ENCODE measurements at regions not wholly inside any gene's neighbourhood (a gene's known extent, or its start where the extent isn't known, plus 50 kb on each side); places are given as distances from the start of the nearest gene placed in this dataset.

- no peak overlapping the region for H4K91ac ChIP-seq (ENCODE audit: insufficient read length, low read depth, low read length)
Observed at GRCh38 chr9:115794921-115795475, 358.6 kb upstream of the PAPPA start.

More at GRCh38 chr9:115794921-115795475, 358.6 kb upstream of the PAPPA start:
- H3K79me1 ChIP-seq (ENCODE audit: insufficient read depth, low read depth, low read length, poor library complexity, severe bottlenecking), result no peaks in the 10 kb centered on the region
- no peak overlapping the region for H2BK5ac ChIP-seq (ENCODE audit: insufficient read length, low read length)
- H2BK12ac ChIP-seq (ENCODE audit: insufficient read length, low read depth, low read length), result no peak overlapping the region
- H3K9me3 ChIP-seq (ENCODE audit: control insufficient read depth, low read depth, low read length), result no peaks in the 10 kb centered on the region
- WGBS (ENCODE audit: extremely low coverage, insufficient read length, low lambda C conversion rate), result no CpG with 5 or more reads among the region's 1 CpG
- H2BK20ac ChIP-seq (ENCODE audit: low read depth, low read length, poor library complexity, severe bottlenecking), result no peak overlapping the region
- Mint-ChIP-seq H3K27ac (no peak overlapping the region), H3K4me1 (no peaks in the 10 kb centered on the region), H3K36me3 (ENCODE audit: insufficient read depth in 1 of 3, low read depth in 3 of 3) (peaks cover 0 to 4% (median 0%) of the 10 kb centered on the region in 3 experiments; a peak in 1 of 7 replicates), H3K9me3 (no peaks in the 10 kb centered on the region), H3K4me3 (no peak overlapping the region), H3K27me3 (ENCODE audit: low read depth) (no peaks in the 10 kb centered on the region)
- no peak overlapping the region for H3K18ac ChIP-seq (ENCODE audit: insufficient read length, low read depth, low read length)
- no peak overlapping the region for H2AFZ ChIP-seq (ENCODE audit: low read length)
- H3K56ac ChIP-seq (ENCODE audit: insufficient read length, low read depth, low read length), result no peak overlapping the region
- no peak overlapping the region for H2BK120ac ChIP-seq (ENCODE audit: low read depth, low read length, poor library complexity, severe bottlenecking)
- H3K27ac ChIP-seq (ENCODE audit: insufficient read length, low read depth, low read length), result no peak overlapping the region
- H3K27me3 ChIP-seq (ENCODE audit: insufficient read depth, low read length), result no peaks in the 10 kb centered on the region
- H4K5ac ChIP-seq (ENCODE audit: insufficient read length, low read depth, low read length), result no peak overlapping the region
- no peak overlapping the region for H3K14ac ChIP-seq (ENCODE audit: insufficient read depth, low read length)
- TF ChIP-seq, protein P1, sequence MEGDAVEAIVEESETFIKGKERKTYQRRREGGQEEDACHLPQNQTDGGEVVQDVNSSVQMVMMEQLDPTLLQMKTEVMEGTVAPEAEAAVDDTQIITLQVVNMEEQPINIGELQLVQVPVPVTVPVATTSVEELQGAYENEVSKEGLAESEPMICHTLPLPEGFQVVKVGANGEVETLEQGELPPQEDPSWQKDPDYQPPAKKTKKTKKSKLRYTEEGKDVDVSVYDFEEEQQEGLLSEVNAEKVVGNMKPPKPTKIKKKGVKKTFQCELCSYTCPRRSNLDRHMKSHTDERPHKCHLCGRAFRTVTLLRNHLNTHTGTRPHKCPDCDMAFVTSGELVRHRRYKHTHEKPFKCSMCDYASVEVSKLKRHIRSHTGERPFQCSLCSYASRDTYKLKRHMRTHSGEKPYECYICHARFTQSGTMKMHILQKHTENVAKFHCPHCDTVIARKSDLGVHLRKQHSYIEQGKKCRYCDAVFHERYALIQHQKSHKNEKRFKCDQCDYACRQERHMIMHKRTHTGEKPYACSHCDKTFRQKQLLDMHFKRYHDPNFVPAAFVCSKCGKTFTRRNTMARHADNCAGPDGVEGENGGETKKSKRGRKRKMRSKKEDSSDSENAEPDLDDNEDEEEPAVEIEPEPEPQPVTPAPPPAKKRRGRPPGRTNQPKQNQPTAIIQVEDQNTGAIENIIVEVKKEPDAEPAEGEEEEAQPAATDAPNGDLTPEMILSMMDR (conservative IDR thresholded peaks at IDR 0.05), result no peak
- H2BK15ac ChIP-seq (ENCODE audit: low read depth, low read length), result no peak overlapping the region
- H3K4ac ChIP-seq (ENCODE audit: low read depth, low read length), result no peak overlapping the region
- H3K4me2 ChIP-seq (ENCODE audit: insufficient read depth, insufficient read length, low read length), result no peak overlapping the region
- no peak overlapping the region for H3K9ac ChIP-seq (ENCODE audit: extremely low read depth, insufficient read length, low read length)
- no peaks in the 10 kb centered on the region for H3K4me1 ChIP-seq (ENCODE audit: insufficient read depth, low read length)
- H3K79me2 ChIP-seq (ENCODE audit: insufficient read depth, low read length), result no peaks in the 10 kb centered on the region
- no peak overlapping the region for H3K23ac ChIP-seq (ENCODE audit: insufficient read length, low read depth, low read length)
- no peak overlapping the region for H3T11ph ChIP-seq (ENCODE audit: low read length)
- no peaks in the 10 kb centered on the region for H4K20me1 ChIP-seq (ENCODE audit: control insufficient read depth, insufficient read depth, insufficient read length)
- H4K8ac ChIP-seq (replicated peaks; ENCODE audit: insufficient read length, low read depth, low read length), result no peak overlapping the region
- H2AK5ac ChIP-seq (ENCODE audit: insufficient read length, low read length), result no peak overlapping the region
- H3K23me2 ChIP-seq (ENCODE audit: insufficient read length, low read depth, low read length, poor library complexity, severe bottlenecking), result no peaks in the 10 kb centered on the region
- no peak for DNase-seq
